Ishikawa (cell line): ENCODE measurements at regions not wholly inside any gene's neighbourhood (a gene's known extent, or its start where the extent isn't known, plus 50 kb on each side); places are given as distances from the start of the nearest gene placed in this dataset.

Source experiments
- CEBPB ChIP-seq: IDR thresholded peaks from 2 replicates; pipeline ENCODE4 v1.6.1; 2012
- EGR1 ChIP-seq: IDR thresholded peaks from 2 replicates; pipeline ENCODE4 v1.6.1; 2012
- RAD21 ChIP-seq: IDR thresholded peaks from 2 replicates; pipeline ENCODE4 v1.6.1; 2012; ENCODE audit warnings: low read depth
- TAF1 ChIP-seq: IDR thresholded peaks from 2 replicates; pipeline ENCODE4 v1.6.1; 2012; ENCODE audit warnings: low read depth, mild to moderate bottlenecking
- TCF12 ChIP-seq: IDR thresholded peaks from 2 replicates; pipeline ENCODE4 v1.6.1; 2012; ENCODE audit warnings: low read depth
- TEAD4 ChIP-seq: IDR thresholded peaks from 2 replicates; pipeline ENCODE4 v1.6.1; 2012
- YY1 ChIP-seq: IDR thresholded peaks from 2 replicates; pipeline ENCODE4 v1.6.1; 2012; ENCODE audit warnings: low read depth

DNA sequence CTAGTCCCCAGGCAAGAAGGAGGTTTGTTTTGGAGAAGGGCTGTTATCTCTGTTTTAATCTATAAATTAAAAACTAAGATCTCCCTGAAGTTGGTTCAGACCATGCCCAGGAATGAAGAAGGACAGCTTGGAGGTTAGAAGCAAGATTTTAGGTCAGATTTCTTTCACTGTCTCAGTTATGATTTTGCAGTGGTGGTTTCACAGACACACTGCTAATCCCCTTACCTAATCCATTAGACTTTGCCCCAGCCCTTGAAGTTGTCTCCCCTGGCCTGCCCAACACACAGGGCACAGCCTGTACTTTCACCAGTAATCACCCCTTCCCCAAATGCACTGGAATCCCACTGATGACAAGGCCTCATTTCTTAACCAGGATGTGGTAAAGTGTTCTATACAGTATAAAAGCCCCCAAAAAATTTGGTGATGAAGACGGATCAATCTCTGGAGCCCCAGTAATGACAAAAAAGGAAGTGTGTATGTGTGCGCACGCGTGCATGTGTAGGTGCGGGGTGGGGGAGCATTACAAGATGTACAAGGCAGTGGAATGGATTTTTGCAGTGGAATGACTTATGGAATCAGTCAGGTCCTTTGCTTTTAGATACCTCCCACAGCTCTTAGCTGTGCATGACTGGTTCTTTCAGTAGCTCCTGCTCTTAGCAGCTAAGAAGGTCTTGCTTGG lies 73.1 kb upstream of the TERB2 start:
- TF ChIP-seq RAD21 (no peak), YY1 (no peak), TAF1 (no peak), EGR1 (no peak), TEAD4 (no peak), CEBPB (no peak), TCF12 (no peak)
